GM21447 (cell line): ENCODE measurements at regions not wholly inside any gene's neighbourhood (a gene's known extent, or its start where the extent isn't known, plus 50 kb on each side); places are given as distances from the start of the nearest gene placed in this dataset.
"Not testable (repeated sequence)": the region's sequence is repeated elsewhere in the genome, so short reads cannot be mapped to it uniquely, and the experiment has no call there.

Experiments used
- ATAC-seq: cut with Tn5 transposase; IDR thresholded peaks from one replicate; pipeline ENCODE4 v1.9.1; 2021; ENCODE audit not compliant: unreplicated experiment

DNA sequence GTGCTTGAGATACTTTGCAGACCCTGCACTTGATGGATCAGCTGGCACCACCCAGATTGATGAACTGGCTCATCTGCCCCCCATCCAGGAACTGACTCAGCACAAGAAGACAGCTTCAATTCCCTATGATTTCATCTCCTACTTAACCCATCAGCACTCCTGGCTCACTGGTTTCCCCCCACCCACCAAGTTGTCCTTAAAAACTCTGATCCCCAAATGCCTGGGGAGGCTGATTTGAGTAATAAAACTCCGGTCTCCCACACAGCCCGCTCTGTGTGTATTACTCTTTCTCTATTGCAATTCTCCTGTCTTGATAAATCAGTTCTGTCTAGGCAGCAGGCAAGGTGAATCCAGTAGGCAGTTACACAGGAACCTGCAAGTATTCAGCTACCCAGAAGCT lies 102.1 kb upstream of the TMTC4 start:
- ATAC-seq: not testable (repeated sequence)

DNA sequence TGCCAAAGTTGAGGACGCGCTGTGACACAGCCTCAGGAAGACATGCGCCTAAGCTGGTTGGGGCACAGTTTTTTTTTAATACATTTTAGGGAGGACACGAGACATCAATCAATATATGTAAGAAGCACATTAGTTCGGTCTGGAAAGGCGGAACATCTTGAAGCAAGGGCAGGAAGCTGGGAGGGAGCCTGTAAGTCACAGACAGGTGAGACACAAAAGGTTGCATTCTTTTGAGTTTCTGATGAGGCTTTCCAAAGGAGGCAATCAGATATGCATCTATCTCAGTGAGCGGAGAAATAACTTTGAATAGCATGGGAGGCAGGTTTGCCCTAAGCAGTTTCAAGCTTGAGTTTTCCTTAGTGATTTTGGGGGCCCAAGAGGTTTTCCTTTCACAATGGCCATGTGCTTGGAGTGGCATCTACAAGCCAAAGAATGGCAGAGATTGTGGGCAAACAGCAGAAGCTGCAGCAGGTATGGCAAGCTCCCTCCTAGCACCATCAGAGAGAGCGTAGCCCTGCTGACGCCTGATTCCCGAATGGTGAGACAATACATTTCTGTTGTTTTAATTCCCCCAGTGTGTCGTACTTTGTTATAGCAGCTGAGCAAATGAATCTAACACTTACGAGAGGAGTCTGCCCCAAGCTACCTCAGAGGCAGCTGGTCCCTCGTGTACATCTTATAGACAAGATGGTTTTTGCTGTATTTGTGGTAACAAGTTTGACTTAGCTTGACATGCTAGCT lies 99.5 kb upstream of the TMTC4 start:
- ATAC-seq: no peak

DNA sequence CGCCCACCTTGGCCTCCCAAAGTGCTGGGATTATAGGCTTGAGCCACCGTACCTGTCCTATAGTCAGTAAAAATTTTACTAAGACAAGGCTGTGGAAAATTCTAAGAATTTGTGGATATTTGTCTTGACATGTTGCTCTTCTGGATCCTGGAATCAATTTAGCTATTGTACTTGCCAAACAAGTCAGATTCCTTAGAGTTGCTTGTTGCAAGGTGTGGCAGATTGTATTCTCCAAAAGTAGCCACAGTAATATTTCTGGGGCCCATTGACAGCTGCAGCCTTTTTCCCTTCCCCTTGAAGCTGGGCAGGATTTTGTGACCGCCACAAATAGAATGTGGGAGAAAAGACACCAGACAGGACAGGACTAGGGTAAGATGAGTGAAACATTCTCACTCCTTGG lies 98.8 kb upstream of the TMTC4 start:
- ATAC-seq: no peak

DNA sequence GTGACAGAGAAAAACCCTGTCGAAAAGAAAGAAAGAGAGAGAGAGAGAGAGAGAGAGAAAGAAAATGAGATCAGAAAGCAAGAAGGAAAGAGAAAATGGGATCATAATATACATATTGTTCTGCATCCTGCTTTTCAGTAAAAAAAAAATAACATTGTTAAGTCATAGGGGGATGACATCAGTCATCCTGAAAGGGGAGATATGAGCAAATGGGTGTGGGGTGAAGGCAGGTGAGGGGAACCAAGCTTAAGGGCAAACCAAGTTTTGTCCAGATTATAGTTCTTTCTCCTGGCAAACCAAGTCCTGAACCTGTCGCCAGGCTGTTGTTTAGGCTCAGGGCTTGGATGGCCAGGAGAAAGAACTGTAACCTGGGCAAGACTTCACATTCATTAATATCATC lies 92.6 kb upstream of the TMTC4 start:
- ATAC-seq: no peak

DNA sequence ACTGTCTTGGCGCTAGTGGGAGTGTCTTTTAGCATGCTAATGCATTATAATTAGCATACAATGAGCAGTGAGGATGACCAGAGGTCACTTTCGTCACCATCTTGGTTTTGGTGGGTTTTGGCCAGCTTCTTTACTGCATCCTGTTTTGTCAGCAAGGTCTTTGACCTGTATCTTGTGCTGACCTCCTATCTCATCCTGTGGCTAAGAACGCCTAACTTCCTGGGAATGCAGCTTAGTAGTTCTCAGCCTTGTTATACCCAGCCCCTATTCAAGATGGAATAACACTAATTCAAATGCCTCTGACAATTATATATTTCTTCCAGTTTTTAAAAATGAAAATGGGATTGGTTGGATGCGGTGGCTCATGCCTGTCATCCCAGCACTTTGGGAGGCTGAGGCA lies 92.0 kb upstream of the TMTC4 start:
- ATAC-seq: not testable (repeated sequence)

DNA sequence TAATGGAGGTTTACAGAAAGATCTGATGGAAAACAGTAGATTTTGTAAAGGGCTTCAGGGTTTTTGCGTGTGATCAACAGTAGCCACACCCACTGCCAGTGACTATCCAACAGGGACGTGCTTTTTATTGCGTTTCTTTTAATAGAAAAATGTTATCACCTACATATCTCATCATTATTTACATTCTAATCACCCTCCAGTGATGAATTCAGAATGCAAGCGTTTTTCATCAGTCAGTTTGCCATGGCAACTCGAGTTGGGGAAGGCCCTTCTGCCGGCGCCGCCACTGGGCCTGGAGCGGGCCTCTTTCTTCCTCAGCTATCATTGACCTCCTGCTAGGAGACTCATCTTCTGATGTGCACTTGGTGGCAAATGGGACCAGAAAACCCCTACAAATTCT lies 90.3 kb upstream of the TMTC4 start:
- ATAC-seq: no peak

DNA sequence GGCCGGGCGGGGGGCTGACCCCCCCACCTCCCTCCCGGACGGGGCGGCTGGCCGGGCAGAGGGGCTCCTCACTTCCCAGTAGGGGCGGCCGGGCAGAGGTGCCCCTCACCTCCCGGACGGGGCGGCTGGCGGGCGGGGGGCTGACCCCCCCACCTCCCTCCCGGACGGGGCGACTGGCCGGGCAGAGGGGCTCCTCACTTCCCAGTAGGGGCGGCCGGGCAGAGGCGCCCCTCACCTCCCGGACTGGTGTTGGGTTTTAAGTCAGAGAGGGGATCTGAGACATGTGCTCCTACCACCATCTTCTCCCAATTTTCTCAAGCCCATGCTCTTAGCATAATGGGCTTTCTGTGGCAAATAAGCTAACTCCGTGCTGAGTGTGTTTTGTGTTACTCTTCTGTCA lies 87.5 kb upstream of the TMTC4 start:
- not testable (repeated sequence) for ATAC-seq

DNA sequence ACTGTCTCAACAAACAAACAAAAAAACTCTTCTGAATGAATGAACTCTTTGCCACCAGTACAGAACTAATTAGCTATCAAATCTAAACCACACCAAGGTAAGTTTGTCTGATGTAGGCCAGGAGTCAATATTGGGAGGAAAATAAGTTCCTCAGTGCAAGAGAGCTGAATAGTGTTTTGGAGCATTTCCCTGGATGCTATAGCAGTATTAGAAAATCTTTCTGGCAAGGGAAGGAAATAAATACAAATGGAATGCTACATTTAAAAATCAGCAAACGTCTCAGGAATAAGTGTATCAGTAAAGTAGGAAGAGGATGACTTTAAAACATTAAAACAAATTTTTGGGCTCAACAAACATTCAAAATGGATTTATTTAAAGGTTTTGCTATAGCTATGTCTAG lies 81.3 kb upstream of the TMTC4 start:
- ATAC-seq: no peak

DNA sequence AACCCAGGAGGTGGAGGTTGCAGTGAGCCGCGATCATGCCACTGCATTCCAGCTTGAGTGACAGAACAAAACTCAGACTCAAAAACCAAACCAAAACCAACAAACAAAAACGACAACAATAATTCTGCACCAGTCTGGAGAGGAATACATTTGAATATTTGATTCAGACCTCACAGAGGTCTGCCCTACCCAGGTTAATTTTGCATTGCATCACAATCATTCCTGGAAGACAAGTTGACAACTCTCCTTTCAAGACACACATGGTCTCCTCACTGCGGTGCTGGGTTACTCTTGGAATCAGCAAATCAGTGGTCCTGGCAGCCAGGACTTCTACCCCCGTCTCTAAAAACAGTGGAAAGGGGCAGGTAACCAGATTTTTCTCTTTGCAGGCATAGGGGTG lies 79.9 kb upstream of the TMTC4 start:
- ATAC-seq: no peak

DNA sequence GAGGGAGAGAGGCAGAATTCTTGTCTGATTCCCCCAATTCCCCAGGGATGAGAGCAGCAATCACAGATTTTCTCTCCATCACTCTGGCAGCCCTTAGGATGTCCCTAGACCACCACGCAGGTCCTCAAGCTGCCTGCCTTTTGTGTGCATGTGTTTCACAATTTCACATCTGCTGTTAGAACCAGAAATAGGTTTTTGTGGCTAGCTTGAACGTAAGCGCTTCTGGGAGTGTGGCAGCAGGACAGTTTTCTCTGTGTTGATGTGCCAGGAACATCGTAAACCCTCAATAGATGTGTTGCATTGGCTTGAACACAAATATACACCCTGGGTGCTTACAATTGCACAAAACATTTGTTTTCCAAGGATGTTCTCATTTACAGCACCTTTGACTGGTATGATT lies 78.8 kb upstream of the TMTC4 start:
- no peak for ATAC-seq

DNA sequence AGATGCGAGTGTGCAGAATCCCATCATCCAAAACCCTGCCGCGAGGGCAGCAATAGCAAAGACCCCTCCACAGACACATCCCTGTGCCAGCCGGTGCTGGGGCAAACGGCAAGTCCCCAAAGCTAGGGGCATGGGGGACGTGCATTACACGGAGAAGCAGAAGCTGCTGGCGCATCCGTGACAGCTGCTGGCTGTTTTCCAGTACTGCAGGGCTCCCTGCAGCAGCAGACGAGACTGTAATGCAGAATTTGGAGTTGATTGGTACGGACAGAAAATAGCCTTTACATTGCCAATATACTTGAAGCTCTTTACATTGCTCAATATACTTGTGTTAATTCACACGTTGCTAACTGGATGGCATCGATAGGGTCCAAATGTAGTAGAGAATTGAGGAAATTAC lies 77.2 kb upstream of the TMTC4 start:
- ATAC-seq: no peak

DNA sequence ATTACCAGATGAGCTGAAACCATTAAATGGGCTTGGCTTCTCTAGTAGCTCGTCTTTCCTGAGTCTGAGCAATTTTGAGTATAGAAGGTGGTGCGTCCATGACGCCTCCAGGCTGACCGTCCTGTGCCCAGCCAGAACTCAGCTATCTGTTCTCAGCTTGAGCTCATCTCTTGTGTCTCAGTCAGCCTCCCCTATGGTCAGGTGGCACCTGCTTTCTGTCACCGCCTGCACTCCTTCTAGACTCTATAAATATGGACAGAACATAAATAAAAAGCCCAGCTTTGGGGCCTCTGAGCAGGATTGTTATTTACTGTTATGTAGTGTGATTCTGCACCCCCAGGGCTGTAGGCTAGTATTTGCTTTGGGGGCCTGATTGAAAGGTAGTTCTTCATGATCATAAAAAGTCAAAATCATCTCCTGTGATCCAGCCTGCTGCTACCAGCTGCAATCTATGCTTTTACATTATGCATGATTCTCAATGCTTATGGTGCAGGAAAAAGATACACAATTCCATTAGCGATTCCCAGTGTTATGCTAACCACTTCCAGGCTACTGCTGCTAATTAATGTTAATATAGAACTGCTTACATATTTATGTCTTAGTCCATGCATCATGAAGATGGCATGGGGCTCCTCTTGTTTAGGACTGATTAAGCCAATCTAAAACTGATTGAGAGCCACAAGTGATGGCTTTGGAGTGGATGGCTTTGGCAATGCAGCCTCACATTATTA lies 72.5 kb upstream of the TMTC4 start:
- ATAC-seq: no peak

DNA sequence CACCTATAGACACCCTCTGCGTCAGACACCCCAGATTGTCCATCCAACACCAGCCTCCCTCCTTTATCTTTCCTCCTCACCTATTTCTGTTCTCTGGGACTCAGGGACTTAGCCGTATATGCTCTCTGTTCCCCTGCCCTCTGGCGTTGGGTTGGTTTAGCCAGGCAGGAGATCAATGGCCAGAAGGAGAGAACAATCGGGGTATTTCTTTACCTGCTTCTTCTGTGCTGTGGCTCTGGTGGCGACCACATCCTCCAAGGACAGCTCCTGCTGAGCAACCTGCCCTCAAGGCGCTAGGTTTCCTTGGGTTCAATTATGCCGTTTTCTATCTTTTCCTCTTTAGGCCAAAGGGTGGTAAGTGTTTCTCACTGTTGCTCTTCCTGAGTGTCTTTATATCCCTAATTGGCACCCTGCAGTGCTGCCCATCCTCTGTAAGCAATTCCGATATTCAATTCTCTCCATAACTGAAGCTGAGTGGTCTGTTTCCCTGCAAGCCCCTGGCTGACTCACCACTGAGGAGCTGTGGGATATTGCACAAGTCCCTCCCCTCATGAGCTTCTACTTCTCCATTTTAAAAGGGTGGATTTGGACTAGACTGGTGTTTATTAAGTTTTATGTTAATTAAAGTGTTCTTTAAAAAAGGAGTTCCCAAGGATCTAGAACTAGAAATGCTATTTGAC lies 63.7 kb upstream of the TMTC4 start:
- no peak for ATAC-seq

DNA sequence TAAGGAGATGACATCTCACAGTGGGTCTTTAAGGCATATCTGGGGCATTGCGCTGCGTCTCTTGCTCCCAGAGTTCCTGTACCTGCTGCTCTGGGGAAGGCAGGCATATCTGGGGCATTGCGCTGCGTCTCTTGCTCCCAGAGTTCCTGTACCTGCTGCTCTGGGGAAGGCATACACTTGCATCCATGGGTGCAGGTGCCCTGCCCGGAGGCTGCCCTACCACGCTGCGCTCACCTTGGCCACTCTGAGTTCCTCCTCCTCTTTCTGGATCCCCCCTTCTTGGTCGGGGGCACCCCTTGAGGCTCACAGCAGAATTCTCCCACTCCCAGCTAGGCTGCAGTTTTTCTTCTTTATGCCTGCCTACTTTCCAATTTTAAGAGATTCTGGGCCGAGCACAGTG lies 60.9 kb upstream of the TMTC4 start:
- no peak for ATAC-seq

DNA sequence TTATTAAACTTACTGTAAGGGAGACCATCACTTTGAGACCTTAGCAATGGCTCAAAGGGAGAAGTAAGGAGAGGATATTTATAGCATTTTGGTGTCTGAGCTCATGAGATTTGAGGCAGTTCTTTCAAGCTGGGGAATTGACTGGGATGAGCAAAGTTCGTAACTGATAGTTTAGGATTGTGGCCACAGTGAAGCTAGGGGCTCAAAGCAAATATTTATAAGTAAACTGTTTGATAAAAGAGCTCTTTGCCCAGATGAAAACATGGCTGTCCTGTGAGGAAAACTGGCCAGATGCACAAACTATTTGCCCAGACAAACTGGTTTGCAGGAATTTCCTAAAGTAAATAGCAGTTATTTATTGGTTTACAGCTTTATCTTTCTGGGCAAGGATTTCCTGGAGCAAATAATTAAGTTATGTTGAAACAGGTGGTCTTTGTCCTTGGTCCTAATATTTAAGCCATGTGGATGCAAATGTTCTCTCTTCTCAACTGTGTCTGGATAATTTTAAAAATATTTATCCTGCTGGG lies 59.7 kb upstream of the TMTC4 start:
- no peak for ATAC-seq

DNA sequence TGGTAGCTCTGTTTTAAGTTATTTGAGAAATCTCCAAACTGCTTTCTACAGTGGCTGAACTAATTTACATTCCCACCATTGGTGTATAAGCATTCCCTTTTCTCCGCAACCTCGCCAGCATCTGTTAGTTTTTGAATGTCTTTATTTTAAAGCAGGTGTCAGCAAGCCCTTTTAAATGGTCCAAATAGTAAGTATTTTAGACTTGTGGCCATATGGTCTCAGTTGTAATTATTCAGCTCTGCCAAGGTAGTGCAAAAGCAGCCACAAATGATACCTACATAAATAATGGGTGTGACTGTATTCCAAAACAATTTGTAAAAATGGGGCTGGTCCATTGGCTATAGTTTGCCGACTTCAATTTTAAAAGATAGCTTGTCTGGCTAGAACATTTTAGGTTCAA lies 58.7 kb upstream of the TMTC4 start:
- no peak for ATAC-seq

DNA sequence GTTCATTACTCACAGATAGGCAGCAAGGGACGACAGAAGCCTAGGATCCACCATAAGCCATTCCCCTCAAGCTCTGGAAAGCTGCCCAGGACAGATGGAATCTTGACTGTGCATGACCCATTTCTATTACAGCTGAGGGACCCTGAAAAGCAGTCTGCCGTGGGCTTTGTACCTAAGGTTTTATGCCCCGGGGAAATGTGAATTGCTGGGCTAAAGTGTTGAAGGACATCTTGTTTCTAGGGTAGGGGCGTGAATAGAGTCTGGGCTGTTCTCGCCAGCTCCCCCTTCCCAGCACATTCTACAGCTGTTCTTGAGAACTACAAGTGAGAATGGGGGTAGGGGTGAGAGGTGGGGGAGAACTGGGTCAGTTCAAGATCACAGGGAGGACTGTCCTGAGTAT lies 53.6 kb upstream of the TMTC4 start:
- no peak for ATAC-seq

DNA sequence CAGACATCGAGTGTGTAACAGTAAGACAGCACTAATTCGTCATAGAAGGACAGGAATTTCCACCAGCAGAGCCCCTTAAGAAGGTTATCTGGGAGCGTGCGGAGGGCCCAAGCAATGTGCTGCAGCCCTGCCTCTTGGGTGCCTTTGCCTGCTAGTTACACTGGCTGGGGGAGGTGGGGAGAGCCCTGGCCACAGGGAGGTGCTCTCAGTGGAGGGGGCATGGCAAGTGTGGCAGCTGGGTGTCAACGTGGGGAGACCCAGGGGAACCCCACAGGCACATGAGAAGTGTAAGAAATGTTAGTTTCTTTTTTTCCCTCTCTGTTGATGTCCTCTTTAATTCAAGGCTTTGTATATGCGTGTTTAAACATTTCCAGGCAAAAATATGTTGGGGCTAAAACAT lies 50.9 kb upstream of the TMTC4 start:
- no peak for ATAC-seq

DNA sequence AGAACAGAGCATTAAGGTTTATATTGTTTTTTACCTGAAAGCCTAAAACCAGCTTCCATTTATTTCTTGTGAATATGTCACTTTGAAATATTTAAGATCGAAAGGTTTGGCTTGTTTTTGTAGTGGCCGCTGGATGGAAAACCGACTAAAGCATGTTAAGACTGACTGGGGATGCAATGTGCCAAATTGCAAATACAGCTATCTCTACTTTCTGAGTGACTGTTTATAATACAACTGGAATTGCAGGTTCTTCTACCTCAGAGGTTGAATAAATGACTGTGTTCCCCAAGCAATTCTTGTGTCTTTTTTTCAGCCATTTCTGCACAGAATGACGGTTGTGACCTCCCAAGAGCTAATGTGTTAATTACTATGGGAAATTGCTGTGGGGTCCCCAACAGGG lies 50.0 kb upstream of the TMTC4 start:
- ATAC-seq: no peak
